HepG2 (cell line): ENCODE measurements at regions not wholly inside any gene's neighbourhood (a gene's known extent, or its start where the extent isn't known, plus 50 kb on each side); places are given as distances from the start of the nearest gene placed in this dataset.

ENCODE experiments used
- BRCA1 ChIP-seq: sonication (generic); formaldehyde crosslinking; IDR thresholded peaks from 2 replicates; pipeline ENCODE4 v1.4.0; 2020; ENCODE audit warnings: missing genetic modification reagents
- DPF2 ChIP-seq: sonication (generic); formaldehyde crosslinking; IDR thresholded peaks from 2 replicates; pipeline ENCODE4 v1.4.0; 2020; ENCODE audit warnings: mild to moderate bottlenecking, low read depth, missing genetic modification reagents, borderline replicate concordance
- EEA1 ChIP-seq: sonication (generic); formaldehyde crosslinking; IDR thresholded peaks from 2 replicates; pipeline ENCODE4 v1.5.1; 2020; ENCODE audit warnings: mild to moderate bottlenecking, missing genetic modification reagents, borderline replicate concordance
- EP300 ChIP-seq, 3 experiments: sonication (generic) in 1 of 3; formaldehyde crosslinking in 1 of 3; IDR thresholded peaks; 2 replicates each; pipeline versions ENCODE4 v1.5.1 to v1.6.1; 2011 to 2020; ENCODE audit warnings: low read depth in 2 of 3, low read length in 2 of 3, borderline replicate concordance in 1 of 3, improper control_type of control experiment in 1 of 3, mild to moderate bottlenecking in 1 of 3, missing genetic modification reagents in 1 of 3, moderate library complexity in 1 of 3
- HMGA1 ChIP-seq: sonication (generic); formaldehyde crosslinking; conservative IDR thresholded peaks from 2 replicates; pipeline ENCODE4 v1.4.0; 2020; ENCODE audit warnings: missing genetic modification reagents
- MIER2 ChIP-seq: IDR thresholded peaks from 2 replicates; pipeline ENCODE4 v1.6.1; 2016; ENCODE audit warnings: missing biosample characterization, missing genetic modification reagents
- NFE2L1 ChIP-seq: sonication (generic); formaldehyde crosslinking; IDR thresholded peaks from 2 replicates; pipeline ENCODE4 v1.4.0; 2020; ENCODE audit warnings: missing genetic modification reagents, mild to moderate bottlenecking, borderline replicate concordance
- NFRKB ChIP-seq: fragments of 450-650 bp; IDR thresholded peaks from 2 replicates; pipeline ENCODE4 v1.6.1; 2017
- NR3C1 ChIP-seq: sonication (generic); formaldehyde crosslinking; IDR thresholded peaks from 2 replicates; pipeline ENCODE4 v1.4.0; 2020; ENCODE audit warnings: missing genetic modification reagents
- RELA ChIP-seq: sonication (generic); formaldehyde crosslinking; IDR thresholded peaks from 2 replicates; pipeline ENCODE4 v1.4.0; 2020; ENCODE audit warnings: missing genetic modification reagents
- SP140L ChIP-seq: sonication (generic); formaldehyde crosslinking; IDR thresholded peaks from 2 replicates; pipeline ENCODE4 v1.4.0; 2020; ENCODE audit warnings: missing genetic modification reagents, borderline replicate concordance
- ZNF607 ChIP-seq: sonication (generic); formaldehyde crosslinking; IDR thresholded peaks from 2 replicates; pipeline ENCODE4 v1.5.1; 2020; ENCODE audit warnings: missing genetic modification reagents, mild to moderate bottlenecking, borderline replicate concordance
- TF ChIP-seq, protein P1 (sequence below): sonication (generic); formaldehyde crosslinking; IDR thresholded peaks from 2 replicates; pipeline ENCODE4 v1.5.1; 2020; ENCODE audit warnings: missing genetic modification reagents, mild to moderate bottlenecking, borderline replicate concordance

GRCh38 chr10:3625959-3626751 lies 158.9 kb downstream of the KLF6 start:
- TF ChIP-seq EEA1 (CRISPR knock-in tag) (no peak), HMGA1 (CRISPR knock-in tag) (no peak), MIER2 (CRISPR knock-in tag) (no peak), DPF2 (CRISPR knock-in tag) (no peak), RELA (CRISPR knock-in tag) (no peak), BRCA1 (no peak), EP300 (IDR thresholded peaks at IDR 0.05; ENCODE audit: low read depth in 2 of 2, low read length in 2 of 2) (no peak), EP300 (CRISPR knock-in tag; IDR thresholded peaks at IDR 0.05; ENCODE audit: borderline replicate concordance) (no peak), NFE2L1 (CRISPR knock-in tag) (no peak), NR3C1 (CRISPR knock-in tag) (no peak), SP140L (CRISPR knock-in tag) (no peak), ZNF607 (CRISPR knock-in tag) (no peak), NFRKB (no peak)
- TF ChIP-seq, protein P1, sequence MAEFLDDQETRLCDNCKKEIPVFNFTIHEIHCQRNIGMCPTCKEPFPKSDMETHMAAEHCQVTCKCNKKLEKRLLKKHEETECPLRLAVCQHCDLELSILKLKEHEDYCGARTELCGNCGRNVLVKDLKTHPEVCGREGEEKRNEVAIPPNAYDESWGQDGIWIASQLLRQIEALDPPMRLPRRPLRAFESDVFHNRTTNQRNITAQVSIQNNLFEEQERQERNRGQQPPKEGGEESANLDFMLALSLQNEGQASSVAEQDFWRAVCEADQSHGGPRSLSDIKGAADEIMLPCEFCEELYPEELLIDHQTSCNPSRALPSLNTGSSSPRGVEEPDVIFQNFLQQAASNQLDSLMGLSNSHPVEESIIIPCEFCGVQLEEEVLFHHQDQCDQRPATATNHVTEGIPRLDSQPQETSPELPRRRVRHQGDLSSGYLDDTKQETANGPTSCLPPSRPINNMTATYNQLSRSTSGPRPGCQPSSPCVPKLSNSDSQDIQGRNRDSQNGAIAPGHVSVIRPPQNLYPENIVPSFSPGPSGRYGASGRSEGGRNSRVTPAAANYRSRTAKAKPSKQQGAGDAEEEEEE (CRISPR knock-in tag), result no peak
